Small intestine (tissue), 7 donors: ENCODE measurements at regions not wholly inside any gene's neighbourhood (a gene's known extent, or its start where the extent isn't known, plus 50 kb on each side); places are given as distances from the start of the nearest gene placed in this dataset.

ENCODE experiments used
- DNase-seq, 2 donors: peaks; one replicate each; pipeline versions ENCODE4 v3.0.0 to v3.0.0-alpha.2; 2013
- FAIRE-seq: peaks from 2 replicates; lab custom pipeline; 2012; peaks lifted over from hg19 to GRCh38; lab: Jason Lieb, UNC
- H3K27ac ChIP-seq, 3 donors: one replicate each; pipeline ENCODE4 v1.5.1; 2013; ENCODE audit warnings: low read length in 2 of 3, mild to moderate bottlenecking in 2 of 3, control low read depth in 1 of 3, inconsistent platforms in 1 of 3, low read depth in 1 of 3, moderate library complexity in 1 of 3
- H3K27me3 ChIP-seq, 3 donors: one replicate each; pipeline ENCODE4 v1.6.1; 2013; ENCODE audit warnings: low read length in 3 of 3, inconsistent platforms in 1 of 3; ENCODE audit not compliant: control insufficient read depth in 3 of 3, insufficient read depth in 3 of 3
- H3K36me3 ChIP-seq, 3 donors: one replicate each; pipeline ENCODE4 v1.6.1; 2013; ENCODE audit warnings: low read length in 3 of 3, inconsistent platforms in 1 of 3, low read depth in 1 of 3, mild to moderate bottlenecking in 1 of 3, moderate library complexity in 1 of 3; ENCODE audit not compliant: control insufficient read depth in 3 of 3, insufficient read depth in 2 of 3
- H3K4me1 ChIP-seq, 3 donors: one replicate each; pipeline ENCODE4 v1.6.1; 2013; ENCODE audit warnings: low read length in 2 of 3, inconsistent platforms in 1 of 3, low read depth in 1 of 3, mild to moderate bottlenecking in 1 of 3, moderate library complexity in 1 of 3; ENCODE audit not compliant: control insufficient read depth in 3 of 3, insufficient read depth in 2 of 3
- H3K4me3 ChIP-seq, 3 donors: one replicate each; pipeline ENCODE4 v1.5.1; 2013; ENCODE audit warnings: low read length in 3 of 3, control low read depth in 1 of 3, inconsistent platforms in 1 of 3, low read depth in 1 of 3, mild to moderate bottlenecking in 1 of 3, moderate library complexity in 1 of 3
- H3K9me3 ChIP-seq, 2 donors: one replicate each; pipeline ENCODE4 v1.6.1; 2013; ENCODE audit warnings: low read depth in 1 of 2, low read length in 1 of 2; ENCODE audit not compliant: control insufficient read depth in 2 of 2, insufficient read depth in 1 of 2
- WGBS, 3 donors: extraction: QIAGEN DNeasy Blood & Tissue Kit; methylation state at CpG; one replicate each; pipeline ENCODE4 v1.1.7; 2013; 5-methylcytosine and 5-hydroxymethylcytosine counted together
- donor health status: healthy with polysubstance abuse.
- donor health status: control.
- donor health status: control.
- donor health status: Bipolar disorder and iron deficiency.
- donor health status: healthy.

DNA sequence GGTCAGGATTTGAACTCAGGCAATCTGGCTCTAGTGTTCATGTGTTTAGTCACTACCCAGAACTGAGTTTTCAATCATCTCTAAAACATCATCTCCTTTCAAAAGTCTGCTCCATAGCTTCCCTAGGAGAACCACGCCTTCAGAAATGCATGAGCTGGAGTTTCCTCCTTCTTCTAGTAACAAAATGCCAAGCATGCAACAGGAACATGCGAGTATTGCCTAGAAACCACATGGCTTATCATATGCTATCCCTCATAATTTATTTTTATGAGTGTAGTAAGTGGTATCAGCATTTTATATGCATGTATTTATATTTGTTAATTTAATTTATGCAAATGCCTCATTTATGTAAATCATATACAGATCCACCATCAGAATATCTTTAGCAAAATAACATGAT lies 170.9 kb downstream of the RAB11FIP2 start:
- Histone ChIP-seq H3K9me3 (no peaks in the 10 kb centered on the region), H3K36me3 (no peaks in the 10 kb centered on the region), H3K4me3 (no peak overlapping the region), H3K27ac (no peak overlapping the region), H3K27me3 (no peaks in the 10 kb centered on the region), H3K4me1 (no peaks in the 10 kb centered on the region)
- DNase-seq (no peak), FAIRE-seq (no peak)
- 52 to 73% (median 55%) methylated on average over 2 of the region's 2 CpGs for WGBS, 3 donors

DNA sequence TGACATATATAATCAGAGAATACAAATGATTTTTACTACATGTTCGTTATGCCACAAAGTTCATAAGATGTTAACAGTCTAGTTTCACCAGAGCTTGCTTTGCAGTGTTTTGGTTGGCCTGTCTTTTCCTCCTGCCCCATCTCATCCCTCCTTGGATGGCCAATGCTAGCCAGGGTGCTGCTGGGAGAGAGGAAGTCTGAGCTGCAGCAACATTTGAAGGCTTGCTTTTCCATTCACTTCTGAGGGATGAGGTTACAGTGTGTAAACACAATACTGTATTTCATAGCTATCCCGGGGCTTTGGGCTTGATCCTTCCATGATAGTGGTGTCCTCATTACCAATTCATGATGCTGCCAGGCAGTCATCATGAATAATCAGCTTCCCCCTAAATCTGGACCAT lies 170.5 kb downstream of the RAB11FIP2 start:
- Histone ChIP-seq H3K9me3 (no peaks in the 10 kb centered on the region), H3K4me3 (no peak overlapping the region), H3K27ac (no peak overlapping the region), H3K4me1 (no peaks in the 10 kb centered on the region), H3K36me3 (no peaks in the 10 kb centered on the region), H3K27me3 (no peaks in the 10 kb centered on the region)
- DNase-seq (no peak), FAIRE-seq (no peak)
- 51 to 75% (median 52%) methylated on average over 2 of the region's 2 CpGs for WGBS, 3 donors

GRCh38 chr10:117878626-117879025 lies 168.1 kb downstream of the RAB11FIP2 start:
- H3K9me3 ChIP-seq, result no peaks in the 10 kb centered on the region
- H3K27me3 ChIP-seq, result no peaks in the 10 kb centered on the region
- no peaks in the 10 kb centered on the region for H3K36me3 ChIP-seq
- H3K4me1 ChIP-seq, result no peaks in the 10 kb centered on the region
- no peak overlapping the region for H3K27ac ChIP-seq
- DNase-seq (no peak), FAIRE-seq (no peak)
- WGBS, 3 donors, result 57 to 73% (median 69%) methylated on average over 5 of the region's 5 CpGs
- no peak overlapping the region for H3K4me3 ChIP-seq

GRCh38 chr10:117884093-117884492 lies 162.6 kb downstream of the RAB11FIP2 start:
- Histone ChIP-seq H3K4me3 (no peak overlapping the region), H3K9me3 (peaks cover 0 to 3% of the 10 kb centered on the region in 2 donors), H3K27me3 (peaks cover 0 to 8% (median 0%) of the 10 kb centered on the region in 3 donors), H3K27ac (no peak overlapping the region), H3K36me3 (no peaks in the 10 kb centered on the region), H3K4me1 (no peaks in the 10 kb centered on the region)
- DNase-seq, result no peak
- FAIRE-seq, result no peak
- 72 to 83% (median 79%) methylated on average over 4 of the region's 4 CpGs for WGBS, 3 donors

DNA sequence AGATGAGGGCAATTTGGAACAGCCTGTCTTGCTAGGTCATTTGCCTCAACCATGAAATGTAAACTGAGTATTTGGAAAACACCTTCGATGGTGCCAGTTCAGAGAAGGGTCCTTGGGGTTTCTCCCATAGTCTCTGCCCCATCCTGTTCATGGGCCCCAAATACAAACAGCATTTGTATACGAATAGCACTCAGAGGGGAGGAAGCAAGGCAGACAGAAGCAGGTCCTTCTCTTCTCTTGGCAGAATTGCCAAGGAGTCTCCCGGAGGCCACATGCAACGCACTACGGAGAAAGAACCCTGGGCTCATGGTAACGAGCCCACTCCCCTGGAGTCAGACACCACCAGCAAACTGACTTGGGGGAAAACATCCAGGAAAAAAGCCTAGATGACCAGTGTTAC lies 162.1 kb downstream of the RAB11FIP2 start:
- H3K27me3 ChIP-seq, result peaks cover 0 to 8% (median 0%) of the 10 kb centered on the region in 3 donors
- no peak for DNase-seq
- no peak overlapping the region for H3K27ac ChIP-seq
- H3K4me3 ChIP-seq, result no peak overlapping the region
- no peaks in the 10 kb centered on the region for H3K4me1 ChIP-seq
- no peaks in the 10 kb centered on the region for H3K36me3 ChIP-seq
- peaks cover 0 to 3% of the 10 kb centered on the region in 2 donors for H3K9me3 ChIP-seq
- 62 to 87% (median 80%) methylated on average over 6 of the region's 6 CpGs for WGBS, 3 donors
- no peak for FAIRE-seq

DNA sequence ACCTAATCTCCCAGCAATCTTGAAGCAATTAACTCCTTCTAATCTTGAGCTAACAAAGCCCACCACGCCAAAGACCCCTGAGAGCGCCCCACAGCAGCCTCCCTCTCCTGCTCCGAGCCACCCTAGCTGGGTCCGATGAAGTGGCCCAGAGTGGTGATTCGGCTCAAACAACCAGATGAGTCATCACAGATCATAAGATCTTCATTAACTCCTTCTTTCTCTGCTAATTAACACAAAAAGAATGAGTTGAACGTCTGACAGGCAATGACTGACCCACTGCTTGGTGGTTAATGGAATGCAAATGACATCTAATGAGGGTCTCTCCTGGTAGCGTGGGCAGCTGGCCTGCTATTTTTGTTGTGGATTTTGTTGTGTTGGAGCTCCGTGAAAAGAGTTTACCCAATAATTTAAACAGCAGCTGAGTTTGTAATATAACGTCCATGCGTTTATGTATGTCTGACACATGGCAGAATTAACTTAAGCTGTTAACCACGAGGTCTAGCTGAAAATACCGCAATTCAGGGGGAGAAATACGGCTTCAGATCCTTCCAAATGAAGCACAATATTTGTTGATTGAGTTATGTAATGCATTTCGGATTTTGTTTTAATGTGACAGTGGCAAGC lies 161.4 kb downstream of the RAB11FIP2 start:
- no peaks in the 10 kb centered on the region for H3K4me1 ChIP-seq
- DNase-seq (no peak), FAIRE-seq (no peak)
- H3K9me3 ChIP-seq, result peaks cover 0 to 3% of the 10 kb centered on the region in 2 donors
- no peaks in the 10 kb centered on the region for H3K36me3 ChIP-seq
- WGBS, 3 donors, result 54 to 66% (median 63%) methylated on average over 14 of the region's 14 CpGs
- peaks cover 0 to 8% (median 0%) of the 10 kb centered on the region in 3 donors for H3K27me3 ChIP-seq
- H3K4me3 ChIP-seq, result no peak overlapping the region
- H3K27ac ChIP-seq, result no peak overlapping the region

- Histone ChIP-seq H3K36me3 (no peaks in the 10 kb centered on the region), H3K27me3 (peaks cover 0 to 8% (median 0%) of the 10 kb centered on the region in 3 donors), H3K27ac (no peak overlapping the region), H3K4me1 (no peaks in the 10 kb centered on the region), H3K4me3 (no peak overlapping the region), H3K9me3 (peaks cover 0 to 3% of the 10 kb centered on the region in 2 donors)
- WGBS, 3 donors, result 89 to 91% (median 90%) methylated on average over 7 of the region's 7 CpGs
- DNase-seq, result no peak
- no peak for FAIRE-seq
Observed at GRCh38 chr10:117886766-117887165, 160.0 kb downstream of the RAB11FIP2 start.

- Histone ChIP-seq H3K27me3 (peaks cover 0 to 11% (median 2%) of the 10 kb centered on the region in 3 donors), H3K9me3 (peaks cover 0 to 3% of the 10 kb centered on the region in 2 donors), H3K36me3 (no peaks in the 10 kb centered on the region), H3K4me1 (no peaks in the 10 kb centered on the region), H3K4me3 (no peak overlapping the region), H3K27ac (no peak overlapping the region)
- WGBS, 3 donors, result 71 to 79% (median 73%) methylated on average over 4 of the region's 4 CpGs
- FAIRE-seq (no peak), DNase-seq (no peak)
Observed at GRCh38 chr10:117889664-117890063, 157.1 kb downstream of the RAB11FIP2 start.
